ENCODE measurements at regions not wholly inside any gene's neighbourhood (a gene's known extent, or its start where the extent isn't known, plus 50 kb on each side); places are given as distances from the start of the nearest gene placed in this dataset.
"Not testable (repeated sequence)": the region's sequence is repeated elsewhere in the genome, so short reads cannot be mapped to it uniquely, and the experiment has no call there.

DNA sequence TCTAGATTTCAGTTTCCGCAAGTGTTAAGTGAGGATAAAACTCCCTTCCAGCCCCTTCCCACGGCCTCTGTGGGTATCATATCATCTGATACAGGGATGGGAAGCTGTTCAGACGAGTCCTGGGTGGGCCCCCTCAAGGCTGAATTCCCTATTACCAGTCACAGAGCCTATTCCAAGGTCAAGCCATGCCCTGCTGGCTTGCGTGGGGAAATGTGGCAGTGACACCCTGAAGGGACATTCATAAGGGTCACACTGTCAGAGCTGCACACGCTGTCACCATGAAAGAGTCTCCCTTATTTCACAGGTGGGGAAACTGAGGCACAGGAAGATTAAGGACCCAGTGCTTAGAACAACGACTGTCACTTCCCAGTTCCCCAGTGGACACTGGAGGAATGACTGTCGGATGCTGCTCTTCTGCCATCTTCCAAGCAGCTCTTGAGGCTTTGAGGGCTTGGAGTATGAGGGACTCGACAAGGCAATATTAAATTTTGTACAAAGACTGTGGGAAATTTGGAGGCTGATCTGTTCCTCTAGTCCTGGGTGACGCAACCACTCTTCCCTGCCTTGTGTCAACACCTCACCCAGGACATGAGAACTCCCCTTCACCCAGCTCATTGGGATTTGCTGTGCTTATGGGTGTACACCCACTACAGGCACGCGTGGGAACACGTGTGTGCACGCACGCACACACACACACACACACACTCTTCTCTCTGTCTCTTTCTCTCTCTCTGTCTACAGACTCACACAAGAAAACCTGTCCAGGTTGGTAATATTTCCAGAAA lies 386.0 kb downstream of the RPS24 start:
- POLR2A ChIA-PET: no interaction called here
- H3K27ac ChIP-seq (ENCODE audit: low read length): no peak overlapping the region
- H3K9me3 ChIP-seq: no peaks in the 10 kb centered on the region
- no peaks in the 10 kb centered on the region for H3K4me1 Mint-ChIP-seq
- no peak overlapping the region for H3K4me3 ChIP-seq (ENCODE audit: control insufficient read depth in 1 of 2, extremely low read depth in 1 of 2, low read length in 1 of 2)
- CTCF ChIA-PET: no interaction called here
- H3K27ac Mint-ChIP-seq: no peak overlapping the region
- no peaks in the 10 kb centered on the region for H3K36me3 ChIP-seq (ENCODE audit: control insufficient read depth in 2 of 2, extremely low read depth in 1 of 2, insufficient read depth in 1 of 2, low read length in 1 of 2)
- H3K4me1 ChIP-seq (ENCODE audit: control insufficient read depth in 1 of 2, extremely low read depth in 1 of 2, insufficient read depth in 2 of 2, low read length in 2 of 2): no peaks in the 10 kb centered on the region
- peaks cover 5 to 9% of the 10 kb centered on the region in 2 donors for H3K27me3 Mint-ChIP-seq
- no peaks in the 10 kb centered on the region for H3K36me3 Mint-ChIP-seq
- WGBS (ENCODE audit: insufficient coverage): 94% methylated on average over 6 of the region's 14 CpGs
- H3K4me3 Mint-ChIP-seq: no peak overlapping the region
- peaks cover 0 to 12% of the 10 kb centered on the region in 2 experiments for H3K27me3 ChIP-seq (replicated peaks in 1 of 2; ENCODE audit: control insufficient read depth in 2 of 2, extremely low read depth in 1 of 2, insufficient read depth in 2 of 2, low read length in 1 of 2)
- no peak for ATAC-seq (replicated peaks in 1 of 4)
- DNase-seq: no peak
- H3K9me3 Mint-ChIP-seq: peaks cover 0 to 3% (median 0%) of the 10 kb centered on the region in 3 donors

DNA sequence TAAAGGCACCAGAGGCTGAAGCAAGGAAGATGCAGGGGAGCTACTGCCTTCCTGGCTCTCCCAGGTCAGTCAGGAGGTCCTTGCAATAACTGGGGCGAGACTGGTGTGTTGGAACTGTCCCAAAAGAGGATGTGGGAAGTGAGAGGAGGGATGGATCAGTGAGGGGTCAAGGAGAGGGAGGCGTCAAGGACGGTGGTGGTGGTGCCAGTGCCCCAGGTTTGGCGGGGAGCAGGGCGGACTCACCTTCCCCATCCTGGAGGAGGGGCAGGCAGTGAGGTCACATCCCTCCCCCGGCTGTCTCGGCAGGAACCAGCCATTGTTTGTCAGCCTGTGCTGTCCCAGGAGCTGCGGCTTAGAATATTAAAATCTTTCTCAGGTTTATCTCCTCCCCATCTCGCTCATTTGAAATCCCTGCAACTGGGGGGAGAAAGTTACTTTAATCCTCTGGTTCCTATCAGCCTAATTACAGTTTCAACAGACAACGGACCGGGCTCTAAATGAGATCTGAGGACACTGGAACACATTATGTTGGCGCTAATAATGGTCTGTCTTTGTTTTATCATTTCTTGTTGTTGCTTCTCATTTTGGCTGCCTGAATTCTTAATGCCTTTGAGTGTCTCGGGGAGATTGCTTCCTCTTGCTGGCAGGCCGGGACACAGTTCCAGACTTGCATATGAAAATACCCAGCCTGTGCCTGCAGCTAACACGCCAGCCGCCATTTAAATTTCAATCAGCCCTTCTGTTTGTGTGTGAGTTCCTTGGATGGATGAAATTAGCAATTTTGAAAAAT lies 387.5 kb downstream of the RPS24 start:
- 84% methylated on average over 10 of the region's 16 CpGs for WGBS (ENCODE audit: insufficient coverage)
- H3K4me1 Mint-ChIP-seq: no peaks in the 10 kb centered on the region

DNA sequence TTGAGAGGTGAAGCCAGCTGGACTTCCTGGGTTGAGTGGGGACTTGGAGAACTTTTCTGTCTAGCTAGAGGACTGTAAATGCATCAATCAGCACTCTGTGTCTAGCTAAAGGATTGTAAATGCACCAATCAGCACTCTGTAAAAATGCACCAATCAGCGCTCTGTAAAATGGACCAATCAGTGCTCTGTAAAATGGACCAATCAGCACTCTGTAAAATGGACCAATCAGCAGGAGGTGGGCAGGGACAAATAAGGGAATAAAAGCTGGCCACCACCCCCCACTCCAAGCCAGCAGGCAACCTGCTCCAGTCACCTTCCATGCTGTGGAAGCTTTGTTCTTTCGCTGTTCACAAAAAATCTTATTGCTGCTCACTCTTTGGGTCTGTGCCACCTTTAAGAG lies 390.4 kb downstream of the RPS24 start:
- peaks cover 8 to 11% of the 10 kb centered on the region in 2 donors for H3K27me3 Mint-ChIP-seq
- H3K36me3 Mint-ChIP-seq; H3K9me3 ChIP-seq; H3K4me1 ChIP-seq (ENCODE audit: control insufficient read depth in 1 of 2, extremely low read depth in 1 of 2, insufficient read depth in 2 of 2, low read length in 2 of 2); ATAC-seq (replicated peaks in 1 of 4); H3K4me3 Mint-ChIP-seq; H3K36me3 ChIP-seq (ENCODE audit: control insufficient read depth in 2 of 2, extremely low read depth in 1 of 2, insufficient read depth in 1 of 2, low read length in 1 of 2); H3K4me1 Mint-ChIP-seq; H3K27ac ChIP-seq (ENCODE audit: low read length); H3K4me3 ChIP-seq (ENCODE audit: control insufficient read depth in 1 of 2, extremely low read depth in 1 of 2, low read length in 1 of 2); DNase-seq; H3K27ac Mint-ChIP-seq; POLR2A ChIA-PET: not testable (repeated sequence)
- 100% methylated on average over 1 of the region's 2 CpGs for WGBS (ENCODE audit: insufficient coverage)
- peaks cover 0 to 12% of the 10 kb centered on the region in 2 experiments for H3K27me3 ChIP-seq (replicated peaks in 1 of 2; ENCODE audit: control insufficient read depth in 2 of 2, extremely low read depth in 1 of 2, insufficient read depth in 2 of 2, low read length in 1 of 2)
- CTCF ChIA-PET: interaction anchor here in 1 of 2 donors (0.6 kb wide), 1 partner anchor 328 kb away, joined by 3 read pairs; no protein-coding TSS in a partner anchor
- H3K9me3 Mint-ChIP-seq: peaks cover 1 to 20% (median 19%) of the 10 kb centered on the region in 3 donors

More for the DNA sequence above, 387.5 kb downstream of the RPS24 start:
- POLR2A ChIA-PET: no interaction called here
- Mint-ChIP-seq H3K9me3 (peaks cover 0 to 15% (median 11%) of the 10 kb centered on the region in 3 donors), H3K27me3 (peaks cover 5 to 9% of the 10 kb centered on the region in 2 donors), H3K4me3 (no peak overlapping the region), H3K36me3 (no peaks in the 10 kb centered on the region), H3K27ac (no peak overlapping the region)
- no peak for ATAC-seq (replicated peaks in 1 of 4)
- peaks cover 2% of the 10 kb centered on the region for H3K9me3 ChIP-seq
- H3K4me3 ChIP-seq (ENCODE audit: control insufficient read depth in 1 of 2, extremely low read depth in 1 of 2, low read length in 1 of 2): no peak overlapping the region
- peaks cover 0 to 12% of the 10 kb centered on the region in 2 experiments for H3K27me3 ChIP-seq (replicated peaks in 1 of 2; ENCODE audit: control insufficient read depth in 2 of 2, extremely low read depth in 1 of 2, insufficient read depth in 2 of 2, low read length in 1 of 2)
- H3K27ac ChIP-seq (ENCODE audit: low read length): no peak overlapping the region
- DNase-seq: no peak
- H3K36me3 ChIP-seq (ENCODE audit: control insufficient read depth in 2 of 2, extremely low read depth in 1 of 2, insufficient read depth in 1 of 2, low read length in 1 of 2): no peaks in the 10 kb centered on the region
- CTCF ChIA-PET: interaction anchor here in 1 of 2 donors (0.6 kb wide), 1 partner anchor 377 kb away, joined by 6 read pairs; no protein-coding TSS in a partner anchor
- no peaks in the 10 kb centered on the region for H3K4me1 ChIP-seq (ENCODE audit: control insufficient read depth in 1 of 2, extremely low read depth in 1 of 2, insufficient read depth in 2 of 2, low read length in 2 of 2)

DNA sequence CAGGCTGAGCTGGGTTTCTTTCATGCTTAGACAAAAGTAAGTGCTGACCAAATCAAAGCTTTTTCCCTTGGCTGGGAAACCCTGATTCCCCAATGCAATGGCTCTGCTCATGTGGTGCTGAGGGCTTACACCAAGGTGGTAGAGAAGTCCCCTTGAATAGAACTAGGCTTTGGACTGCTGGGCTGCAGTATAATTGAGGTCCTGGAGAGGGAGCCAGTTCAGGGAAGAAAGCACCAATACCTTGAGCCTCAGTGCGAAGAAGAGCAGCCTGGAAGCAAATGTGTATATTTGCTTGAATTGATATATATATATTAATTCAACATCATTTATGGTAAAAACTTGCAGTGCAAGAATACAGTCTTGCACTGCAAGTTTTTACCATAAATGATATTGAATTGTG lies 391.1 kb downstream of the RPS24 start:
- DNase-seq (no peak), ATAC-seq (replicated peaks in 1 of 4) (no peak)
- CTCF ChIA-PET: no interaction called here
- Mint-ChIP-seq H3K9me3 (peaks cover 5 to 24% (median 20%) of the 10 kb centered on the region in 3 donors), H3K27me3 (peaks cover 13 to 18% of the 10 kb centered on the region in 2 donors), H3K4me3 (no peak overlapping the region), H3K27ac (no peak overlapping the region), H3K4me1 (no peaks in the 10 kb centered on the region), H3K36me3 (no peaks in the 10 kb centered on the region)
- H3K36me3 ChIP-seq (ENCODE audit: control insufficient read depth in 2 of 2, extremely low read depth in 1 of 2, insufficient read depth in 1 of 2, low read length in 1 of 2): no peaks in the 10 kb centered on the region
- H3K4me3 ChIP-seq (ENCODE audit: control insufficient read depth in 1 of 2, extremely low read depth in 1 of 2, low read length in 1 of 2): no peak overlapping the region
- POLR2A ChIA-PET: no interaction called here
- peaks cover 0 to 12% of the 10 kb centered on the region in 2 experiments for H3K27me3 ChIP-seq (replicated peaks in 1 of 2; ENCODE audit: control insufficient read depth in 2 of 2, extremely low read depth in 1 of 2, insufficient read depth in 2 of 2, low read length in 1 of 2)
- no peak overlapping the region for H3K27ac ChIP-seq (ENCODE audit: low read length)
- H3K4me1 ChIP-seq (ENCODE audit: control insufficient read depth in 1 of 2, extremely low read depth in 1 of 2, insufficient read depth in 2 of 2, low read length in 2 of 2): no peaks in the 10 kb centered on the region
- H3K9me3 ChIP-seq: peaks cover 2% of the 10 kb centered on the region
- no CpG with 5 or more reads among the region's 1 CpG for WGBS (ENCODE audit: insufficient coverage)

DNA sequence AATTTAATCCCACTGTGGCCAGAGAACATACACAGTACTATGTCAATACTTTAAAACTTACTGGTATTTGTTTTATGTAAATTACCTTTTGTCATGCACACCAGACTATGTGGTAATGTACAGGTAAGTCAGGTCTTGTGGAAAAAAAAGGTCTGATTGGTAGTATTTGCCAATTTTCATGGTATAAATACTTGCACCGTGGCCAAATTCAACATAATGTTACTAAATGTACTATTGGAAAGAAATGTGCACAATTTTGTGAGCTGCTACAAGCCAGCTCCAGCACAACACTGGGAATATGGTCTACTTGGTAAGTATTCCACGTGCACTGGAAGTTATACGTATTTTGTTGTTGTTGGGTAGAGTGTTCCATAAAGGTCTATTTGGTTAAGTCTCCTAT lies 392.5 kb downstream of the RPS24 start:
- Mint-ChIP-seq H3K4me1 (no peaks in the 10 kb centered on the region), H3K9me3 (peaks cover 5 to 24% (median 20%) of the 10 kb centered on the region in 3 donors), H3K36me3 (no peaks in the 10 kb centered on the region), H3K4me3 (no peak overlapping the region), H3K27me3 (peaks cover 15 to 16% of the 10 kb centered on the region in 2 donors), H3K27ac (no peak overlapping the region)
- ATAC-seq (replicated peaks in 1 of 4): no peak
- H3K9me3 ChIP-seq: peaks cover 2% of the 10 kb centered on the region
- H3K36me3 ChIP-seq (ENCODE audit: control insufficient read depth in 2 of 2, extremely low read depth in 1 of 2, insufficient read depth in 1 of 2, low read length in 1 of 2): no peaks in the 10 kb centered on the region
- no peak for DNase-seq
- H3K27me3 ChIP-seq (replicated peaks in 1 of 2; ENCODE audit: control insufficient read depth in 2 of 2, extremely low read depth in 1 of 2, insufficient read depth in 2 of 2, low read length in 1 of 2): peaks cover 0 to under 1% of the 10 kb centered on the region in 2 experiments
- POLR2A ChIA-PET: no interaction called here
- no peak overlapping the region for H3K4me3 ChIP-seq (ENCODE audit: control insufficient read depth in 1 of 2, extremely low read depth in 1 of 2, low read length in 1 of 2)
- WGBS (ENCODE audit: insufficient coverage): 75% methylated on average over 2 of the region's 3 CpGs
- H3K27ac ChIP-seq (ENCODE audit: low read length): no peak overlapping the region
- H3K4me1 ChIP-seq (ENCODE audit: control insufficient read depth in 1 of 2, extremely low read depth in 1 of 2, insufficient read depth in 2 of 2, low read length in 2 of 2): no peaks in the 10 kb centered on the region
- CTCF ChIA-PET: no interaction called here

DNA sequence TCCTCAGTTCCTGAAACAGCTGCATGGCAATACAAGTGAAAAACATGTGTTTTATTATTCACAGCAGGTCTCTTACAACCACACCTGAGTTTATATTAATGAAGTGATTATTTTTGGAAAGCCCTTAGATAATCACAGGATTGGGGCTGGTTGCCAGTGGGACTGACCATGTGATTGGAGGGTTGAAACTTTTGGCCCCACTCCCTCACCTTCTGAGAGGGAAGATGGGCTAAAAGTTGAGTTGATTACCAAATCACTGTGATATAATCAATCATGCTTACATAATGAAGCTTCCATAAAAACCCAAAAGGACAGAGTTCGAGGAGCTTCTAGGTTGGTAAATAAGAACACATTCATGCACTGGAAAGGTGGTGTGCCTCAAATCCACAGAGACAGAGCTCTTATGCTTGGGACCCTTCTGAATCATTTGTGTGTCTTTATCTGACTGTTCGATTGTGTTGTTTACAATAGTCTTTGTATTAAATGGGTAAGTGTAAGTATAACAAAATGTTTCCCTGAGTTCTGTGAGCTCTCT lies 393.9 kb downstream of the RPS24 start:
- no peak overlapping the region for H3K4me3 Mint-ChIP-seq
- no peak overlapping the region for H3K27ac Mint-ChIP-seq
- H3K4me1 Mint-ChIP-seq: no peaks in the 10 kb centered on the region
- Histone ChIP-seq H3K36me3 (ENCODE audit: control insufficient read depth in 2 of 2, extremely low read depth in 1 of 2, insufficient read depth in 1 of 2, low read length in 1 of 2) (no peaks in the 10 kb centered on the region), H3K27me3 (replicated peaks in 1 of 2; ENCODE audit: control insufficient read depth in 2 of 2, extremely low read depth in 1 of 2, insufficient read depth in 2 of 2, low read length in 1 of 2) (peaks cover 0 to under 1% of the 10 kb centered on the region in 2 experiments), H3K4me1 (ENCODE audit: control insufficient read depth in 1 of 2, extremely low read depth in 1 of 2, insufficient read depth in 2 of 2, low read length in 2 of 2) (no peaks in the 10 kb centered on the region), H3K27ac (ENCODE audit: low read length) (no peak overlapping the region), H3K9me3 (peaks cover 2% of the 10 kb centered on the region), H3K4me3 (ENCODE audit: control insufficient read depth in 1 of 2, extremely low read depth in 1 of 2, low read length in 1 of 2) (no peak overlapping the region)
- H3K27me3 Mint-ChIP-seq: peaks cover 15 to 22% of the 10 kb centered on the region in 2 donors
- POLR2A ChIA-PET: no interaction called here
- H3K9me3 Mint-ChIP-seq: peaks cover 5 to 24% (median 20%) of the 10 kb centered on the region in 3 donors
- ATAC-seq (replicated peaks in 1 of 4) (no peak), DNase-seq (no peak)
- H3K36me3 Mint-ChIP-seq: no peaks in the 10 kb centered on the region
- CTCF ChIA-PET: interaction anchor here in 1 of 2 donors (0.6 kb wide), 1 partner anchor 435 kb away, joined by 11 read pairs; no protein-coding TSS in a partner anchor
- WGBS (ENCODE audit: insufficient coverage): 83% methylated on average over 2 of the region's 2 CpGs

Measured in T-cell (primary cell).